Activated naive CD4-positive, alpha-beta T cell treated with anti-CD3 and anti-CD28 coated beads, Interleukin-2, amount 50 U/mL, for 24 hours (primary cell): ENCODE measurements at regions not wholly inside any gene's neighbourhood (a gene's known extent, or its start where the extent isn't known, plus 50 kb on each side); places are given as distances from the start of the nearest gene placed in this dataset.

Source experiments
- H3K27ac Mint-ChIP-seq: one replicate; pipeline ENCODE4 v1.8.0; 2021; ENCODE audit warnings: mild to moderate bottlenecking, mixed read lengths
- H3K27me3 Mint-ChIP-seq: one replicate; pipeline ENCODE4 v1.8.0; 2021; ENCODE audit warnings: mixed read lengths
- H3K36me3 Mint-ChIP-seq: one replicate; pipeline ENCODE4 v1.8.0; 2021; ENCODE audit warnings: mixed read lengths
- H3K4me1 Mint-ChIP-seq: one replicate; pipeline ENCODE4 v1.8.0; 2021; ENCODE audit warnings: mixed read lengths
- H3K4me3 Mint-ChIP-seq: one replicate; pipeline ENCODE4 v1.8.0; 2021; ENCODE audit warnings: mild to moderate bottlenecking, mixed read lengths
- H3K9me3 Mint-ChIP-seq: one replicate; pipeline ENCODE4 v1.8.0; 2021; ENCODE audit warnings: mixed read lengths

DNA sequence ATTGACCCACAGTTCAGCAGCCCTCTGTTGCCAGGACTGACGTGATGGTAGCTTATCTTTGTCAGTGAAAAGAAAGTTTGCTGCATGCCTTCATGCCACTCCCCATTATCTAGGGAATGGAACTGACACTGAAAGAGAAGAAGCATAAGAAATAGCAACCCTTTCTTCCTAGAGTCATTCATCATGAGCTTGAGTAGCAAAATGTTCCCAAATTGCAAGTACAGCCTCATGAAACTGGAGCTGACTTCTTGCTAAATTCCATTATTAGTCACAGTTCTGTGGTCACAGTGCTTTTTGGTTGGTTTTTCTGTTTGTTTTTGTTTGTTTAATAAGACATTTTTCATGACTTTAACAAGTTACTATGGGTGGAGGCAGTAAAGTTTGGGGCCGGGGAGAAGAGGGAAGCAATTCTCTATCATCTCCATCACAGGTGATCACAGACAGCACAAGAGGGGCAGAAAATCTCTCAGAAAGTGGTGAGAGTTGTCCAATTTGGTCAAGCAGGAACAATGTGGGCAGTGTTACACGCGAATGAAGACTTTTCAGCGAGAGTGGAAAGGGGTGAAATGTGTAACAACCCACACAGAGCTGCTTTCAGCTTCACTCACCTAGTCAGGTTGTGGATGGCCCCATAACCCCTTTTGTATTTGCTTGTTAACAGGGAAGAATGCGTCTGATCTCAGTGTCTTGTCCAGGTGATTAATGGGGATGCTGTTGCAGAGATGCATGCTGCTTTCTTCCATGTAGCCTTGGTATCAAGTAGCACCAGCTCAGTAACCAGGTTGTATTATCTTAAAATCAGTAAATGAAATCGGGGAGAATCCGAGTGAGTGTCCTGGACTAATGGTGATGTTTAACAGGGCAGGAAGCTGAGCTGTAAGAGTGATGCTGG is 440.4 kb downstream of the DMRT2 start:
- Mint-ChIP-seq H3K4me1 (no peaks in the 10 kb centered on the region), H3K4me3 (no peak overlapping the region), H3K9me3 (no peaks in the 10 kb centered on the region), H3K27me3 (peaks cover 2% of the 10 kb centered on the region), H3K36me3 (no peaks in the 10 kb centered on the region), H3K27ac (no peak overlapping the region)

DNA sequence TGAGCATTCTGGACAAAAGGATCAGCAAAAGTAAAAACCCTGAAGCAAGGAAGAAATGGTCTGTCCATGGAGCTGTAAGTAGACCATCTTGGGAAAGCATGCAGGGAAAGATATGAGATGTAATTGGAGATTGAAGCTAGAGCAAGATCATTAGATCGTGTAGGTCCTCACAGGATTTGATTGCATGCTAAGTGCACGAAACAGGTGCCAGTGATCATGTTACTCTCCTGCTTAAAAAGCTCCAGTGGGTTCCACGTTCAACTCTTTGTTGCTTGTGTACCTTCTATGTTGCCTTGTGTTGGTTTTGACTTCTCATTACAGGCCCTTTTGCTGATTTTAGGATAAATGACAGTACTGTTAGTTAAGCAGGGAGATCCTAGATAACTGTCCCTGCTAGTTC is 442.0 kb downstream of the DMRT2 start:
- no peak overlapping the region for H3K27ac Mint-ChIP-seq
- H3K27me3 Mint-ChIP-seq: peaks cover 2% of the 10 kb centered on the region
- H3K4me1 Mint-ChIP-seq: no peaks in the 10 kb centered on the region
- no peak overlapping the region for H3K4me3 Mint-ChIP-seq
- H3K9me3 Mint-ChIP-seq: no peaks in the 10 kb centered on the region
- no peaks in the 10 kb centered on the region for H3K36me3 Mint-ChIP-seq

DNA sequence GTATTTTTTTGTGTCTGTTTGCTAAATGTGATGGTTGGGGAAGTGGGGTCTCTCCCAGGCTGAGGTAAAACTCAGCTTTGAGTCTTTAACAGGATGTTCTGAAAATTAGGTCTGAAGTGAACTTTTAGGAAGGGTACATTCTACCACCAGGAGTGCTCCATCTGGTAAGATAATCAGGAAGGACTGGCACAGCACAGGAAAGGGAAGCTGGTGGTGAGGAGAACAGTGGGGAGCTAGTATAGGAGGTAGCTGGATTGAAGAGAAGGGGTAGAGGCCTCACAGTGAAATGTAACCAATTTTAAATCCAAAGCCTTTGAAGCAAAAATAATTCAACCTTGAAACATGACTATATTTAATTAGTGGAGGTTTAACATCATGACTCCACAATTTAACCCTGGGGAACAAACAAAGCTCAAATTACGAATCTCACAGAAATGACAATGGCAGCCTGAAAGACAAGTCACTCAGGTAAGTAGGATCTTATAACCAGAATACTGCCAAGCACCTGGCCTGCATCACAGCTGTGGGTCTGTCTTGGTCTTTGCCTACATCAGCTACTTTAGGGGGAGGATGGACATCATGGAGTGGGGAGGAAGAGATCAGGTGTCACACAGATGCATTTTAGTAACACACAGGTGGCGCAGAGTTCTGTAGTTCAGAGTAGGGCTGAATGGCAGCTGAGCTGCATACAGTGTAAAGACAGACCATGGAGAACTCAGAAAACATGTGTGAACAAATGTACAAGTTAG is 445.3 kb downstream of the DMRT2 start:
- Mint-ChIP-seq H3K4me3 (no peak overlapping the region), H3K27me3 (peaks cover 1% of the 10 kb centered on the region), H3K9me3 (no peaks in the 10 kb centered on the region), H3K36me3 (no peaks in the 10 kb centered on the region), H3K27ac (no peak overlapping the region), H3K4me1 (no peaks in the 10 kb centered on the region)

DNA sequence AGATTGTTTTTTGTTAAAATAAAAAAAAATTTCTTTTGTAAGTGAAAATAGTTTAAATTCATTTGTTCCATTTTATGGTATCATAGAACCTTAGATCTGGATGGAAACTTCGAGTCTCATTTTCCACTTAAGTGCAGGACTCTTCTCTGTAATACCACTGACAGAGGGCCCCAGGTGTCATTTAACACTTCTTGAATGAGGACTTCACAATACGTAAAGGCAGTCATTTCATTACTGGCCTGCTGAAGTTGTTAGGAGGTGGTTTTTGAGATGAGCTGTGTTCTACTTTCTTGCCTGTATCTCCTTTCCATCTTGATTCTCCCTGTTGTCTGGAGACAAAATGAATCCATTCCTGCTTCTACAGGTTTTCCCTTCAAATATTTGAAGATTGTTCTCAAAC is 455.3 kb downstream of the DMRT2 start:
- Mint-ChIP-seq H3K4me1 (no peaks in the 10 kb centered on the region), H3K27me3 (peaks cover 1% of the 10 kb centered on the region), H3K36me3 (no peaks in the 10 kb centered on the region), H3K9me3 (no peaks in the 10 kb centered on the region), H3K4me3 (no peak overlapping the region), H3K27ac (no peak overlapping the region)

DNA sequence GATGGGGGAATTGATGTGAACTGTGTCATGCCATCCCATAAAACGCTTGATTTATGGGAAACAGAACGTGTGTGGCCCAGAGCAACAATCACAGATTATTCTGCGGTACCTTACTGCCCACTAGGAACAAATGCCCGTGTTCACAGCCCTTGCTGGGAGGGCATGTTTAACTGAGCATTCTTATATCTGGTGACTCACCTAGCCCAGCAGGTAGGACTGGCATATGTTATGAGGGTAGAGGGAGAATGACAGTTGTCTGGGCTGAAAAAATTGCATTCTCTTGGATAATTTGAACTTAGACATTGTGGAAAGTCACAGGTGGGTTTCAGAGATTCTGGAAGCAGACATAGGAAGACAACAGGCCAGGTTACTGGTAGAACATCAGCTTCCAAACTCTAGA is 460.6 kb downstream of the DMRT2 start:
- Mint-ChIP-seq H3K36me3 (no peaks in the 10 kb centered on the region), H3K4me1 (no peaks in the 10 kb centered on the region), H3K4me3 (no peak overlapping the region), H3K9me3 (no peaks in the 10 kb centered on the region), H3K27ac (no peak overlapping the region), H3K27me3 (no peaks in the 10 kb centered on the region)

GRCh38 chr9:1513105-1513504 is 462.9 kb downstream of the DMRT2 start:
- no peak overlapping the region for H3K4me3 Mint-ChIP-seq
- no peak overlapping the region for H3K27ac Mint-ChIP-seq
- H3K36me3 Mint-ChIP-seq: no peaks in the 10 kb centered on the region
- no peaks in the 10 kb centered on the region for H3K27me3 Mint-ChIP-seq
- no peaks in the 10 kb centered on the region for H3K9me3 Mint-ChIP-seq
- no peaks in the 10 kb centered on the region for H3K4me1 Mint-ChIP-seq

DNA sequence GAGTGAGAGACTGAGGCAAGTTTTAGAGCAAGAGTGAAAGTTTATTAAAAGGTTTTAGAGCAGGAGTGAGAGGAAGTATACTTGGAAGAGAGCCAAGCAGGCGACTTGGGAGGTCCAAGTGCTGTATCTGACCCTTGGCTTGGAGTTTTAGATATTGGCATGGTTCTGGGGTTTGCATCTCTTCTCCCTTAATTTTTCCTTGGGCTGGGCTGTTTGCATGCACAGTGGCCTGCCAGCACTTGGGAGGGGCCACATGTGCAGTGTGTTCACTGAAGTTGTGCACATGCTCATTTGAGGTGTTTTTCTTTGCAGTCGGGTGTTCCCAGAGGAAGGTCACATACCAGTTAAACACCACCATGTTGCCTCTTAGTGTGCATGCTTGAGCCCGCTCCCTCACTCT is 464.1 kb downstream of the DMRT2 start:
- no peak overlapping the region for H3K27ac Mint-ChIP-seq
- H3K36me3 Mint-ChIP-seq: no peaks in the 10 kb centered on the region
- no peak overlapping the region for H3K4me3 Mint-ChIP-seq
- H3K9me3 Mint-ChIP-seq: no peaks in the 10 kb centered on the region
- no peaks in the 10 kb centered on the region for H3K27me3 Mint-ChIP-seq
- H3K4me1 Mint-ChIP-seq: no peaks in the 10 kb centered on the region

- Mint-ChIP-seq H3K4me3 (no peak overlapping the region), H3K4me1 (no peaks in the 10 kb centered on the region), H3K9me3 (no peaks in the 10 kb centered on the region), H3K36me3 (no peaks in the 10 kb centered on the region), H3K27me3 (no peaks in the 10 kb centered on the region), H3K27ac (no peak overlapping the region)
These were observed 464.7 kb downstream of the DMRT2 start for GRCh38 chr9:1514776-1515363.

GRCh38 chr9:1515557-1515956 is 465.4 kb downstream of the DMRT2 start:
- Mint-ChIP-seq H3K36me3 (no peaks in the 10 kb centered on the region), H3K4me1 (no peaks in the 10 kb centered on the region), H3K9me3 (no peaks in the 10 kb centered on the region), H3K27ac (no peak overlapping the region), H3K4me3 (no peak overlapping the region), H3K27me3 (no peaks in the 10 kb centered on the region)

DNA sequence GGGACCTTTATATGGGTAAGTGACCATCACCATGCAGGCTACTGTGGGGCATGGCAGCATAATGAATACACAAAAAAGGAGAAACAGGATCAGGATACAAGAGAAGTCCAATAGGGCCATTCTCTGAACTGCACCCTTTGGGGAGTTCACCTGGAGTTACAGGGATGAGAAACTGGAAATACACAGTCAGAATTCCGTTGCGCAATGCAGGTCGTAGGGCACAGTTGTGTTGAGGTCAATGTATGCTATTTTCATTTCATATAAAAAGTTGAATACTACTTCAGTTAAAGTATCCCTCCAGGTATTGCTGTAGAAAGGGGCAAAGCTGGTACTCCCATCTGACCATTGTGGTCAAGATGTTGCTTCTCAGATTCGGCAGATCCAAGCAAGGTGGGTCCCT is 471.4 kb downstream of the DMRT2 start:
- no peaks in the 10 kb centered on the region for H3K27me3 Mint-ChIP-seq
- no peak overlapping the region for H3K27ac Mint-ChIP-seq
- H3K4me3 Mint-ChIP-seq: no peak overlapping the region
- no peaks in the 10 kb centered on the region for H3K4me1 Mint-ChIP-seq
- no peaks in the 10 kb centered on the region for H3K36me3 Mint-ChIP-seq
- H3K9me3 Mint-ChIP-seq: no peaks in the 10 kb centered on the region

- Mint-ChIP-seq H3K27me3 (no peaks in the 10 kb centered on the region), H3K9me3 (no peaks in the 10 kb centered on the region), H3K4me3 (no peak overlapping the region), H3K36me3 (no peaks in the 10 kb centered on the region), H3K4me1 (no peaks in the 10 kb centered on the region), H3K27ac (no peak overlapping the region)
These were observed 472.1 kb downstream of the DMRT2 start for GRCh38 chr9:1522219-1522767.

DNA sequence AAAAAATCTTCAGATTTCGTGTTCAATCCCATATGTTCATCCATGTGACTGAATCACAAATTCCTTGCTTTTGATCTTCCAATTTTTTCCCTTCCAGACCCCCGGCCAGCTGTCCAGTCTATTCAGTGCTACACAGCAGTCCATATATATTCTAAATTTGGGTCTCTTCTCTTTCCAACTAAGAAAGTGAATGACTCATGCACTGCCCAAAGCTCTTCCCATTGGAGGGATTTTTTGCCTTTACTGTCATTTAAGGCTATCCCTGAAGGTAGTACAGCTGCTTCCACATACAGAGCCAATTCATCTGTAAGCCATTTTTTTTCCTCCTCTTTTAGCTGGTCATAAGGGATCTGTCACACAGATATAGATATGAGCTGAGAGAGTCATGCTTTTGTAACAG is 478.3 kb downstream of the DMRT2 start:
- H3K4me3 Mint-ChIP-seq: no peak overlapping the region
- peaks cover 2% of the 10 kb centered on the region for H3K27me3 Mint-ChIP-seq
- no peaks in the 10 kb centered on the region for H3K36me3 Mint-ChIP-seq
- H3K27ac Mint-ChIP-seq: no peak overlapping the region
- no peaks in the 10 kb centered on the region for H3K4me1 Mint-ChIP-seq
- no peaks in the 10 kb centered on the region for H3K9me3 Mint-ChIP-seq

GRCh38 chr9:1530696-1531095 is 480.5 kb downstream of the DMRT2 start:
- H3K9me3 Mint-ChIP-seq: peaks cover under 1% of the 10 kb centered on the region
- no peak overlapping the region for H3K4me3 Mint-ChIP-seq
- peaks cover 3% of the 10 kb centered on the region for H3K27me3 Mint-ChIP-seq
- H3K36me3 Mint-ChIP-seq: no peaks in the 10 kb centered on the region
- H3K4me1 Mint-ChIP-seq: no peaks in the 10 kb centered on the region
- no peak overlapping the region for H3K27ac Mint-ChIP-seq

DNA sequence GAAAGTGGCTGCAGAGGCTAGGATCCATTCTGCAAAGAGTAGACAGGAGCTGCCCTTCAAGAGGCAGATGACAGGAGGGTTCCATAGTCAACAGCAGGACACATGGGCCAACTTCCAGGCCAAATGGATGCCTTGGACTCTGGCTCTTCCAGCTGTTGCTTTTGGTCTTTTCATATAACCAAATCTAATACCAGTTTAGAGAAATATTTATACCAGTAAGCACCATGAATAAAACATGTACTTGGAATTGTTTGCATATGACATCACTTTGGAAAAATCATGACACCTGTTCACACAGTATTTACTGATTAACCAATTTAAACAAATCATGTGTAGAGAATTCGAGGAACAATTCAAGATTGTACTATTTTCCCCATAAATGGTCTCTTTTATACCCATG is 481.3 kb downstream of the DMRT2 start:
- Mint-ChIP-seq H3K27ac (no peak overlapping the region), H3K36me3 (no peaks in the 10 kb centered on the region), H3K9me3 (peaks cover 8% of the 10 kb centered on the region), H3K4me1 (no peaks in the 10 kb centered on the region), H3K4me3 (no peak overlapping the region), H3K27me3 (peaks cover 3% of the 10 kb centered on the region)

DNA sequence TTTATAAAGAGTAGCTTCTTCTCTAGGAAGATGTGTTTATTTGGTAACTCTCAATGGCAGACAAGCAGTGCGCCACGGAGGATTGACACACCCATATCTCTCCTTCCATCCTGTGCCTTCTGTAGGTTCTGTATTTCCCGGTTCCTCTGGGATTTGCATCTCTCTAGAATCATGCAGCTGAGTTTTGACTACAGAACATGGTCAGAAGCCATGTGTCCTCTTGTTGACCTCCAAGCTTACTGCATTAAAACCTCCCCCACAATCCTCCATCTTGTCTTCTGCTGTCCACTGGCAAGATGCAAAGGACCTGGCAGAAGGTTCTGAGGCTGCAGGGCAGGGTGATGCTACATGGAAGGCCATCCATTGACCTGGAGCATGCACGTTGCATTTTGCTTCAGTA is 482.0 kb downstream of the DMRT2 start:
- H3K4me1 Mint-ChIP-seq: no peaks in the 10 kb centered on the region
- peaks cover 3% of the 10 kb centered on the region for H3K27me3 Mint-ChIP-seq
- no peak overlapping the region for H3K4me3 Mint-ChIP-seq
- peaks cover 13% of the 10 kb centered on the region for H3K9me3 Mint-ChIP-seq
- no peak overlapping the region for H3K27ac Mint-ChIP-seq
- no peaks in the 10 kb centered on the region for H3K36me3 Mint-ChIP-seq

DNA sequence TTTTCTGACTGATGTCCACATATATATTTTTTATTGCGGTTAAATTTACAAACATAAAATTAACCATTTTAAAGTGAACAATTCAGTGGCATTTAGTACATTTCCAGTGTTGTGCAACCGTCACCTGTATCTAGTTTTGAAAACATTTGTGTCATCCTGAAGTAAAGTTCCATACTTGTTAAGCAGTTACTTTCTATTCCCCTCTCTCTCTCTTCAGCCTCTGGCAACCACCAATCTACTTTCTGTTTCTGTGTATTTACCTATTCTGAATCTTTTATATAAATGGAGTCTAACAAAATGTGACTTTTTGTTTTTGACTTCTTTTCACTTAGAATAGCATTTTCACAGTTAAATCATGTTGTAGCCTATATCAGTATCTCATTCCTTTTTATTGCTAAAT is 480.1 kb upstream of the SMARCA2 start:
- no peak overlapping the region for H3K4me3 Mint-ChIP-seq
- H3K9me3 Mint-ChIP-seq: peaks cover 13% of the 10 kb centered on the region
- H3K27ac Mint-ChIP-seq: no peak overlapping the region
- H3K27me3 Mint-ChIP-seq: peaks cover 1% of the 10 kb centered on the region
- H3K36me3 Mint-ChIP-seq: no peaks in the 10 kb centered on the region
- H3K4me1 Mint-ChIP-seq: no peaks in the 10 kb centered on the region
